ENCODE measurements at regions not wholly inside any gene's neighbourhood (a gene's known extent, or its start where the extent isn't known, plus 50 kb on each side); places are given as distances from the start of the nearest gene placed in this dataset.
"Not testable (repeated sequence)": the region's sequence is repeated elsewhere in the genome, so short reads cannot be mapped to it uniquely, and the experiment has no call there.

- no peak for DNase-seq
- Histone ChIP-seq H3K27ac (ENCODE audit: low read length) (no peak overlapping the region), H3K4me1 (ENCODE audit: low read length) (no peaks in the 10 kb centered on the region), H3K4me3 (ENCODE audit: low read length) (no peak overlapping the region), H3K9me3 (ENCODE audit: low read length) (no peaks in the 10 kb centered on the region), H3K4me2 (ENCODE audit: low read depth, low read length, poor library complexity, severe bottlenecking) (no peak overlapping the region), H3K36me3 (ENCODE audit: insufficient read depth, low read length) (no peaks in the 10 kb centered on the region), H3K9ac (ENCODE audit: low read length) (no peak overlapping the region), H2AFZ (ENCODE audit: low read length) (no peak overlapping the region), H4K20me1 (ENCODE audit: insufficient read depth, low read depth, low read length) (no peaks in the 10 kb centered on the region), H3K9me2 (replicated peaks; ENCODE audit: insufficient read depth, low read length) (no peaks in the 10 kb centered on the region), H3K79me2 (ENCODE audit: low read length) (no peaks in the 10 kb centered on the region), H3K27me3 (ENCODE audit: low read length) (no peaks in the 10 kb centered on the region)
Observed at GRCh38 chr6:144624716-144625115, 339.6 kb downstream of the UTRN start.

- Histone ChIP-seq H3K9me3 (ENCODE audit: low read length) (no peaks in the 10 kb centered on the region), H3K4me2 (ENCODE audit: low read depth, low read length, poor library complexity, severe bottlenecking) (no peak overlapping the region), H3K4me3 (ENCODE audit: low read length) (no peak overlapping the region), H3K4me1 (ENCODE audit: low read length) (no peaks in the 10 kb centered on the region), H3K9me2 (replicated peaks; ENCODE audit: insufficient read depth, low read length) (no peaks in the 10 kb centered on the region), H2AFZ (ENCODE audit: low read length) (no peak overlapping the region), H3K27ac (ENCODE audit: low read length) (no peak overlapping the region), H4K20me1 (ENCODE audit: insufficient read depth, low read depth, low read length) (no peaks in the 10 kb centered on the region), H3K36me3 (ENCODE audit: insufficient read depth, low read length) (no peaks in the 10 kb centered on the region), H3K79me2 (ENCODE audit: low read length) (no peaks in the 10 kb centered on the region), H3K27me3 (ENCODE audit: low read length) (no peaks in the 10 kb centered on the region), H3K9ac (ENCODE audit: low read length) (no peak overlapping the region)
- DNase-seq: no peak
Observed at GRCh38 chr6:144630857-144631256, 345.7 kb downstream of the UTRN start.

GRCh38 chr6:144632266-144632665 lies 347.1 kb downstream of the UTRN start:
- no peak overlapping the region for H3K4me3 ChIP-seq (ENCODE audit: low read length)
- H3K4me1 ChIP-seq (ENCODE audit: low read length): no peaks in the 10 kb centered on the region
- H4K20me1 ChIP-seq (ENCODE audit: insufficient read depth, low read depth, low read length): no peaks in the 10 kb centered on the region
- no peak overlapping the region for H3K27ac ChIP-seq (ENCODE audit: low read length)
- H3K9ac ChIP-seq (ENCODE audit: low read length): no peak overlapping the region
- no peaks in the 10 kb centered on the region for H3K9me3 ChIP-seq (ENCODE audit: low read length)
- DNase-seq: no peak
- no peaks in the 10 kb centered on the region for H3K36me3 ChIP-seq (ENCODE audit: insufficient read depth, low read length)
- no peaks in the 10 kb centered on the region for H3K79me2 ChIP-seq (ENCODE audit: low read length)
- H2AFZ ChIP-seq (ENCODE audit: low read length): no peak overlapping the region
- no peaks in the 10 kb centered on the region for H3K9me2 ChIP-seq (replicated peaks; ENCODE audit: insufficient read depth, low read length)
- no peak overlapping the region for H3K4me2 ChIP-seq (ENCODE audit: low read depth, low read length, poor library complexity, severe bottlenecking)
- H3K27me3 ChIP-seq (ENCODE audit: low read length): no peaks in the 10 kb centered on the region

- H3K4me2 ChIP-seq (ENCODE audit: low read depth, low read length, poor library complexity, severe bottlenecking): no peak overlapping the region
- H3K9me3 ChIP-seq (ENCODE audit: low read length): no peaks in the 10 kb centered on the region
- no peaks in the 10 kb centered on the region for H3K4me1 ChIP-seq (ENCODE audit: low read length)
- no peak overlapping the region for H3K4me3 ChIP-seq (ENCODE audit: low read length)
- no peaks in the 10 kb centered on the region for H4K20me1 ChIP-seq (ENCODE audit: insufficient read depth, low read depth, low read length)
- no peak overlapping the region for H3K27ac ChIP-seq (ENCODE audit: low read length)
- H3K36me3 ChIP-seq (ENCODE audit: insufficient read depth, low read length): no peaks in the 10 kb centered on the region
- H3K27me3 ChIP-seq (ENCODE audit: low read length): no peaks in the 10 kb centered on the region
- no peak overlapping the region for H2AFZ ChIP-seq (ENCODE audit: low read length)
- no peaks in the 10 kb centered on the region for H3K9me2 ChIP-seq (replicated peaks; ENCODE audit: insufficient read depth, low read length)
- H3K9ac ChIP-seq (ENCODE audit: low read length): no peak overlapping the region
- H3K79me2 ChIP-seq (ENCODE audit: low read length): no peaks in the 10 kb centered on the region
- DNase-seq: no peak
Observed at GRCh38 chr6:144633886-144634285, 348.8 kb downstream of the UTRN start.

- Histone ChIP-seq H3K79me2 (ENCODE audit: low read length) (no peaks in the 10 kb centered on the region), H4K20me1 (ENCODE audit: insufficient read depth, low read depth, low read length) (no peaks in the 10 kb centered on the region), H3K4me1 (ENCODE audit: low read length) (no peaks in the 10 kb centered on the region), H3K27ac (ENCODE audit: low read length) (no peak overlapping the region), H3K27me3 (ENCODE audit: low read length) (no peaks in the 10 kb centered on the region), H3K9ac (ENCODE audit: low read length) (no peak overlapping the region), H2AFZ (ENCODE audit: low read length) (no peak overlapping the region), H3K4me2 (ENCODE audit: low read depth, low read length, poor library complexity, severe bottlenecking) (no peak overlapping the region), H3K36me3 (ENCODE audit: insufficient read depth, low read length) (no peaks in the 10 kb centered on the region), H3K9me3 (ENCODE audit: low read length) (no peaks in the 10 kb centered on the region), H3K9me2 (replicated peaks; ENCODE audit: insufficient read depth, low read length) (no peaks in the 10 kb centered on the region), H3K4me3 (ENCODE audit: low read length) (no peak overlapping the region)
- DNase-seq: no peak
Observed at GRCh38 chr6:144634371-144634770, 349.2 kb downstream of the UTRN start.

- Histone ChIP-seq H2AFZ (ENCODE audit: low read length) (no peak overlapping the region), H3K4me2 (ENCODE audit: low read depth, low read length, poor library complexity, severe bottlenecking) (no peak overlapping the region), H4K20me1 (ENCODE audit: insufficient read depth, low read depth, low read length) (no peaks in the 10 kb centered on the region), H3K9me3 (ENCODE audit: low read length) (no peaks in the 10 kb centered on the region), H3K9ac (ENCODE audit: low read length) (no peak overlapping the region), H3K4me3 (ENCODE audit: low read length) (no peak overlapping the region), H3K79me2 (ENCODE audit: low read length) (no peaks in the 10 kb centered on the region), H3K27me3 (ENCODE audit: low read length) (no peaks in the 10 kb centered on the region), H3K9me2 (replicated peaks; ENCODE audit: insufficient read depth, low read length) (no peaks in the 10 kb centered on the region), H3K36me3 (ENCODE audit: insufficient read depth, low read length) (no peaks in the 10 kb centered on the region), H3K4me1 (ENCODE audit: low read length) (no peaks in the 10 kb centered on the region), H3K27ac (ENCODE audit: low read length) (no peak overlapping the region)
- DNase-seq: no peak
Observed at GRCh38 chr6:144635051-144635450, 349.9 kb downstream of the UTRN start.

- H3K9me3 ChIP-seq (ENCODE audit: low read length); H3K4me2 ChIP-seq (ENCODE audit: low read depth, low read length, poor library complexity, severe bottlenecking); H3K27ac ChIP-seq (ENCODE audit: low read length); H3K4me3 ChIP-seq (ENCODE audit: low read length); H2AFZ ChIP-seq (ENCODE audit: low read length); DNase-seq; H3K4me1 ChIP-seq (ENCODE audit: low read length); H3K9ac ChIP-seq (ENCODE audit: low read length); H4K20me1 ChIP-seq (ENCODE audit: insufficient read depth, low read depth, low read length); H3K36me3 ChIP-seq (ENCODE audit: insufficient read depth, low read length); H3K27me3 ChIP-seq (ENCODE audit: low read length); H3K79me2 ChIP-seq (ENCODE audit: low read length); H3K9me2 ChIP-seq (replicated peaks; ENCODE audit: insufficient read depth, low read length): not testable (repeated sequence)
Observed at GRCh38 chr6:144636025-144636424, 350.9 kb downstream of the UTRN start.

GRCh38 chr6:144637541-144637940 lies 352.4 kb downstream of the UTRN start:
- no peaks in the 10 kb centered on the region for H4K20me1 ChIP-seq (ENCODE audit: insufficient read depth, low read depth, low read length)

GRCh38 chr6:144639654-144640053 lies 354.5 kb downstream of the UTRN start:
- no peaks in the 10 kb centered on the region for H3K9me2 ChIP-seq (replicated peaks; ENCODE audit: insufficient read depth, low read length)
- no peak overlapping the region for H3K4me3 ChIP-seq (ENCODE audit: low read length)
- H3K27ac ChIP-seq (ENCODE audit: low read length): no peak overlapping the region
- no peak overlapping the region for H2AFZ ChIP-seq (ENCODE audit: low read length)
- no peak overlapping the region for H3K4me2 ChIP-seq (ENCODE audit: low read depth, low read length, poor library complexity, severe bottlenecking)
- no peaks in the 10 kb centered on the region for H3K27me3 ChIP-seq (ENCODE audit: low read length)
- no peak for DNase-seq
- H3K9ac ChIP-seq (ENCODE audit: low read length): no peak overlapping the region
- H4K20me1 ChIP-seq (ENCODE audit: insufficient read depth, low read depth, low read length): no peaks in the 10 kb centered on the region
- H3K9me3 ChIP-seq (ENCODE audit: low read length): no peaks in the 10 kb centered on the region
- H3K36me3 ChIP-seq (ENCODE audit: insufficient read depth, low read length): no peaks in the 10 kb centered on the region
- H3K4me1 ChIP-seq (ENCODE audit: low read length): no peaks in the 10 kb centered on the region
- H3K79me2 ChIP-seq (ENCODE audit: low read length): no peaks in the 10 kb centered on the region

More at GRCh38 chr6:144637541-144637940, 352.4 kb downstream of the UTRN start:
- Histone ChIP-seq H3K4me1 (ENCODE audit: low read length) (no peaks in the 10 kb centered on the region), H2AFZ (ENCODE audit: low read length) (no peak overlapping the region), H3K79me2 (ENCODE audit: low read length) (no peaks in the 10 kb centered on the region), H3K9me3 (ENCODE audit: low read length) (no peaks in the 10 kb centered on the region), H3K4me2 (ENCODE audit: low read depth, low read length, poor library complexity, severe bottlenecking) (no peak overlapping the region), H3K27ac (ENCODE audit: low read length) (no peak overlapping the region), H3K9me2 (replicated peaks; ENCODE audit: insufficient read depth, low read length) (no peaks in the 10 kb centered on the region), H3K4me3 (ENCODE audit: low read length) (no peak overlapping the region), H3K36me3 (ENCODE audit: insufficient read depth, low read length) (no peaks in the 10 kb centered on the region), H3K27me3 (ENCODE audit: low read length) (no peaks in the 10 kb centered on the region), H3K9ac (ENCODE audit: low read length) (no peak overlapping the region)
- no peak for DNase-seq
